ENCODE measurements at regions not wholly inside any gene's neighbourhood (a gene's known extent, or its start where the extent isn't known, plus 50 kb on each side); places are given as distances from the start of the nearest gene placed in this dataset.
"Not testable (repeated sequence)": the region's sequence is repeated elsewhere in the genome, so short reads cannot be mapped to it uniquely, and the experiment has no call there.

GRCh38 chr10:94240491-94240890, 122.2 kb downstream of the NOC3L start:
- no peaks in the 10 kb centered on the region for H3K36me3 ChIP-seq
- intact Hi-C loops (cut with DNase I; ENCODE audit: low total_unique reads) (no loop called here), in situ Hi-C loops (cut with MboI; ENCODE audit: low sequenced_read_pairs in 4 of 4) (no loop called here)
- H3K27ac ChIP-seq: no peak overlapping the region
- TF ChIP-seq CTCF (IDR thresholded peaks at IDR 0.05 in 4 of 5, conservative IDR thresholded peaks at IDR 0.05 in 1 of 5) (no peak), POLR2A (IDR thresholded peaks at IDR 0.05) (no peak)
- H3K4me3 ChIP-seq: no peak overlapping the region
- H3K4me1 ChIP-seq: no peaks in the 10 kb centered on the region
- H3K9me3 ChIP-seq: no peaks in the 10 kb centered on the region
- DNase-seq (no peak), ATAC-seq (no peak)
- no peaks in the 10 kb centered on the region for H3K27me3 ChIP-seq

GRCh38 chr10:94240901-94241300, 121.8 kb downstream of the NOC3L start:
- H3K27ac ChIP-seq: no peak overlapping the region
- no peak for TF ChIP-seq POLR2A (IDR thresholded peaks at IDR 0.05)
- TF ChIP-seq CTCF (IDR thresholded peaks at IDR 0.05 in 4 of 5, conservative IDR thresholded peaks at IDR 0.05 in 1 of 5): no peak
- no peaks in the 10 kb centered on the region for H3K9me3 ChIP-seq
- H3K4me1 ChIP-seq: no peaks in the 10 kb centered on the region
- no peaks in the 10 kb centered on the region for H3K36me3 ChIP-seq
- no peak overlapping the region for H3K4me3 ChIP-seq
- intact Hi-C loops (cut with DNase I; ENCODE audit: low total_unique reads) (no loop called here), in situ Hi-C loops (cut with MboI; ENCODE audit: low sequenced_read_pairs in 4 of 4) (no loop called here)
- ATAC-seq: no peak
- DNase-seq: no peak
- no peaks in the 10 kb centered on the region for H3K27me3 ChIP-seq

GRCh38 chr10:94251098-94251497, 111.6 kb downstream of the NOC3L start:
- ATAC-seq (no peak), DNase-seq (no peak)
- intact Hi-C loops (cut with DNase I; ENCODE audit: low total_unique reads): no loop called here
- Histone ChIP-seq H3K27me3 (no peaks in the 10 kb centered on the region), H3K27ac (no peak overlapping the region), H3K4me3 (no peak overlapping the region), H3K36me3 (no peaks in the 10 kb centered on the region), H3K9me3 (no peaks in the 10 kb centered on the region), H3K4me1 (no peaks in the 10 kb centered on the region)
- in situ Hi-C loops (cut with MboI; ENCODE audit: low sequenced_read_pairs in 4 of 4): no loop called here
- TF ChIP-seq POLR2A (IDR thresholded peaks at IDR 0.05) (no peak), CTCF (IDR thresholded peaks at IDR 0.05 in 4 of 5, conservative IDR thresholded peaks at IDR 0.05 in 1 of 5) (no peak)

- ATAC-seq (no peak), DNase-seq (no peak)
- Histone ChIP-seq H3K27ac (no peak overlapping the region), H3K9me3 (no peaks in the 10 kb centered on the region), H3K4me3 (no peak overlapping the region), H3K4me1 (no peaks in the 10 kb centered on the region), H3K27me3 (no peaks in the 10 kb centered on the region), H3K36me3 (no peaks in the 10 kb centered on the region)
- intact Hi-C loops (cut with DNase I; ENCODE audit: low total_unique reads): no loop called here
- in situ Hi-C loops (cut with MboI; ENCODE audit: low sequenced_read_pairs in 4 of 4): no loop called here
- TF ChIP-seq POLR2A (IDR thresholded peaks at IDR 0.05) (no peak), CTCF (IDR thresholded peaks at IDR 0.05 in 4 of 5, conservative IDR thresholded peaks at IDR 0.05 in 1 of 5) (no peak)
Measured at GRCh38 chr10:94251568-94251967, 111.2 kb downstream of the NOC3L start.

- H3K27me3 ChIP-seq; in situ Hi-C loops (cut with MboI; ENCODE audit: low sequenced_read_pairs in 4 of 4); ATAC-seq; H3K9me3 ChIP-seq; H3K36me3 ChIP-seq; DNase-seq; H3K4me3 ChIP-seq; intact Hi-C loops (cut with DNase I; ENCODE audit: low total_unique reads); H3K4me1 ChIP-seq; H3K27ac ChIP-seq: not testable (repeated sequence)
Measured at GRCh38 chr10:94257407-94257806, 105.3 kb downstream of the NOC3L start.
